GM20431 (cell line): ENCODE measurements at regions not wholly inside any gene's neighbourhood (a gene's known extent, or its start where the extent isn't known, plus 50 kb on each side); places are given as distances from the start of the nearest gene placed in this dataset.

ENCODE experiments used
- in situ Hi-C: fragments of 300-500 bp; cut with MseI, MboI; formaldehyde crosslinking; loops from one replicate; pipeline ENCODE4 v1.15.0; 2020; ENCODE audit warnings: low sequenced_read_pairs; ENCODE audit not compliant: unreplicated experiment

- in situ Hi-C loops, result no loop called here
Measured at GRCh38 chr13:84362777-84363176, 480.5 kb upstream of the SLITRK1 start.

- in situ Hi-C loops, result no loop called here
Measured at GRCh38 chr13:84360822-84361221, 478.5 kb upstream of the SLITRK1 start.

DNA sequence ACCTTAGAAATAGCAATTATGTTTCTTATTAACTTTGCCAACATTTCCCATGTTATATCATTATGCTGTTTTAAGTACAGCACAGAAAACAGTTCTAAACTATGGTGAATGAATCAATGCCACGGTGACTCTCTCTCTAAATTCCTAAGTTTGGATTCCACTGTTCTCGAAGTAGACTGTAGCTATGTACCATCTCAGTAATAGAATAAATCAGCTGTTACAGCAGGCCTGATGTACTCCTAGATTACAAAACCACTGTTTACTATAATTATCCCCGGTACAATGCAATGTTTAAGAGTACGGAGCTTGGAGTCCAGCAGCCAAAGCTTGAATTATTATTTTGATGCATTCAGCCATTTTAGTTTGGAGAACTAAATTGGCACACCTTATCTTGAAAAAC lies 476.3 kb upstream of the SLITRK1 start:
- in situ Hi-C loops, result no loop called here

DNA sequence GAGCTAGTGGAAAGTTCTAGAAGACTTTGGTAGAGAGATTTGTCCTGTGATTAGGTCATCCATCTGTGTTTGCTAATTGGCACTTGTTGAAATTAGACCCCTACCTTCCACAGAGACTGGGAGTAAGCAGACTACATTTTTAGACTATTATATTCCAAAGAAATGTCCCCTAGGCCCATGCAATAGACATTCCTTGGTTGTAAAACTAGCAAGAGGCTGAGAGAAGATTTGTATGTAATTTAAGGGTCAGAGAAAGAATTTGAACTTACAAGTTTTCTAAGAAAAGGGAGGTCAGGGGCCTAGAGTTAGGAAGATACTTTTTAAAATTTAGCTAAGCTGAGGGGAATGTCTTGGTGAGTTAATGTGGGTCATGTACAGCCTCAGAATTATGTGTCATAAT lies 470.7 kb upstream of the SLITRK1 start:
- in situ Hi-C loops, result no loop called here

GRCh38 chr13:84339456-84339855 lies 457.2 kb upstream of the SLITRK1 start:
- in situ Hi-C loops, result no loop called here

- in situ Hi-C loops, result no loop called here
Measured at GRCh38 chr13:84332346-84332745, 450.1 kb upstream of the SLITRK1 start.

- in situ Hi-C loops, result no loop called here
Measured at GRCh38 chr13:84315527-84315926, 433.3 kb upstream of the SLITRK1 start.

DNA sequence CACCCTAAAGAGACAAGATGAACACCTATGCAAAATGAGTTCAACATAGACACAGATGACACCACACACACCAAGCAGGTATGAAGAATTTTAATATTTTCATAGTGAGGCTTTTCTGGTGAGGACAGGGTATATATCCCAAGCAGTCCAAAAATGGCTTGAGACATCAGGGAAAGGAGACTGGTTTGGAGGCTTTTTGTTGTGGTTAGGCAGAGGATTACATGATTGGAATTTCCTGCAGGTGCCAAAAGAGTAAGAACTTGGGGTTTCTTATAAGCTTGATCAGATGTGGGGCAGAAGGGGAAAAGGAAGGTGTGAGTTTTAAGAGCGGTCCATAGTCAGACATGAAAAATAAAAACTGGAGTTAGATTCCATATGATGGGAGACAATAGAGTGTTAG lies 420.8 kb upstream of the SLITRK1 start:
- in situ Hi-C loops, result no loop called here

GRCh38 chr13:84297251-84297650 lies 415.0 kb upstream of the SLITRK1 start:
- in situ Hi-C loops, result no loop called here

- in situ Hi-C loops, result no loop called here
Measured at GRCh38 chr13:84296401-84296800, 414.1 kb upstream of the SLITRK1 start.

DNA sequence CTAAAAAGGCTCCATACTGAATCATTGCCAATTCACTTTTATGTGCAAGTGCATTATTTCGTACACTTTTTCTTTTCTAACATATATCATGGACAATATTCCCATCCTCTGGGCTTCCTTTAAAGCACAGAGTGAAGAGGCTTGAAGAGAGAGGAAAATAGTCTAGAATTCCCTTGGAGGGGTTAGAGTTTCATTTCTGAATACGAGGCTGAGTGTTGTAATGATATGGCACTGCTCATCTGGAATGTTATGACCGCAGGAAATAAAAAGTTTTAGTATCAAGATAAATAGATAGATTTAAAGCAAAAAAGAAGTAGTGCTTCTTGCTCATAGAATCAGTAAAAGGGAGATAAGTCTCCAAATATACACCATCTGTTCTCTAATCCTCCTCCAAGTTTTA lies 412.3 kb upstream of the SLITRK1 start:
- in situ Hi-C loops, result no loop called here

DNA sequence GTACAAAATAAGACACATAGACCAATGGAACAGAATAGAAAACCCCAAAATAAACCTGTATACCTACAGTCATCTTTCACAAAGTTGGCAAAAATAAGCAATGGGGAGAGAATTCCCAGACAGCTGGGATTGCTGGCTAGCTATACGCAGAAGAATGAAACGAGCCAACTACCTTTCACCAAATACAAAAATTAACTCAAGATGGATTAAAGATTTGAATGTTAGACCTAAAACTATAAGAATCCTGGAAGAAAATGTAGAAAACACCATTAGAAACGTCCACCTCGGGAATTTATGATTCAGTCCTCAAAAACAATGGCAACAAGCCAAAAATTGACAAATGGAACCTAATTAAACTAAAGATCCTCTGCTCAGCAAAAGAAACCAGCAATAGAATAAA lies 408.1 kb upstream of the SLITRK1 start:
- in situ Hi-C loops, result no loop called here

- in situ Hi-C loops, result no loop called here
Measured at GRCh38 chr13:84279166-84279565, 396.9 kb upstream of the SLITRK1 start.

DNA sequence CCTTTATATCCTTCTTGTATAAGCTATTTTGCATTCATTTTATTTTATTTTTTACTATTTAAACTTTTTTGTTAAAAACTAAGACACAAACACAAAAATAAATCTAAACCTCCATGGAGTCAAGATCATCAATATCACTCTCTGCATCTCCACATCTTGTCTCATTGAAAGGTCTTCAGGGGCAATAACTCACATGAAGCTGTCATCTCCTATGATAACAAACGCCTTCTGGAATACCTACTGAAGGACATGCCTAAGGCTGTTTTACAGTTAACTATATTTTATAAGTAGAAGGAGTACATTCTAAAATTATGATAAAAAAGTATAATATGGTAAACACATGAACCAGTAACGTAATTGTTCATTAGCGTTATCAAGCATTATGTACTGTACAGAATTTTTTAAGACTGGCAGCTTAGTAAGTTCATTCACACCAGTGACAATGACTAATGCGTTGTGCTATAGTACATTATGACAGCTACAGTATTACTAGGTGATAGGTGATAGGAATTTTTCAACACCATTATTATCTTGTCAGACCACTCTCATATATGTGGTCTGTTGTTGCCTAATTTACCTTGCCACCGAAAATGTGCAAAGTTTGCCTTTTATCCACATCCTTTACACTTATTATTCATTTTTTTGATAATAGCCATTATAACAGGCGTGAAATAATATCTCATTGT lies 390.7 kb upstream of the SLITRK1 start:
- in situ Hi-C loops, result no loop called here

DNA sequence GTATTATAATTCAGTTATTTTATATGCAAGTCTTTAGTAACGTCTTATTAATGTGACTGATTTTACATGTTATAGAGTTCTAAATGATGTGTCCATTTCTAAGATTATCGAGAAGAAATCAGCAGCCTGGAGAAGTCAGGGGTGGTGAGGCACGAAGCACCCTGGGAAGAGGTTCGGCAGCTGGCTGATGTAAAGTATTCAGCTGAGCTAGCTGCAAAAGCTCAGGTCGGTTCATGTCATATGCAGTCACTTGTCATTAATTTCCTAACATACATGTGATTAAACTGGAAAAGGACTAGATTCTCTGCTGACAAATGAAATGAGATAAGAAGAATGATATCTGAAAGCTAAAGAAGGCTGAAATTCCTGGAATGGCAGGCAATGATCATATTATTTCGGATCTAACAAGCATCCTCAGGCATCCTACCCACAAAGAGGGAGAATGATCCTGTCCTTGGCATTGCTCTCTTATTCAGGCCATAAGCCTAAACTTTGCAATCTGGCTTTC lies 383.0 kb upstream of the SLITRK1 start:
- in situ Hi-C loops, result no loop called here

GRCh38 chr13:84263354-84264069 lies 381.2 kb upstream of the SLITRK1 start:
- in situ Hi-C loops, result no loop called here

- in situ Hi-C loops, result no loop called here
Measured at GRCh38 chr13:84255226-84255797, 373.0 kb upstream of the SLITRK1 start.

DNA sequence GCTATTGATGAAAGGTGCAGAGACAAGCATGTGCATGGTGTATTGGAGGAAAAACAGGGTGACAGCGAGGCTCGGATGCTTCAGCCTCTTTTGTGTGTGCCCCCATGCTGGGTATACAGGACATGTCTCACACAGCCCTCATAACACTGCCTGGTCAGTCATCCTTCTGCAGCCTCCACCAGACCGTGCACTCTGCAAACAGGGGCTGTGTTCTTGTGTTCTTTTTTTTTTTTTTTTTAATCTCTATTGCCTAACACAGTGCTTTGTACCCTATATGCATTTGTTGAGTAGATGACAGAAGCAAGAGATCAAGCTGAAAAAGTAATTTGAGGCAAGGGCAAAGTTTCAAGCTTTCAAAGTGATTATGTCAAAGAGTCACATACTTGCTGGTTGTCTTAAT lies 367.2 kb upstream of the SLITRK1 start:
- in situ Hi-C loops, result no loop called here

DNA sequence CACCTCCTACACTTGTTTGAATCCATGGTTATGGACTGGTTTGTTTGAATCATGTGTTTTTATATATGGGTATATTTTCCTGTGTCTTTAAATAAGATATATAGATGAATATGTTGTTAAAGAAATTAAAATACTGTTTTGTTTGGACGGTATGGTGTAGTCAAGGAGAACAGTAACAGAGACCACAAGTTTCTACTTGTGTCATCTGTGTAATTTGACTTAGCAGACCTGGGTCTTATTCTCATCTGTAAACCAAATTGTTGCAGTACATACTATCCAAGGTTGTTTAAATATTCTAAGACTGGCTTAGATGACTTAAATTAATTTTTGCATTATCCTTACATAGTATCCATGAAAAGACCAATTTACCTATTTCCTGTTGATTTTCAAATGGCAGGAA lies 361.1 kb upstream of the SLITRK1 start:
- in situ Hi-C loops, result no loop called here

- in situ Hi-C loops, result no loop called here
Measured at GRCh38 chr13:84239032-84239431, 356.8 kb upstream of the SLITRK1 start.

- in situ Hi-C loops, result no loop called here
Measured at GRCh38 chr13:84238381-84238780, 356.1 kb upstream of the SLITRK1 start.
